HG03280 (cell line): ENCODE measurements at regions not wholly inside any gene's neighbourhood (a gene's known extent, or its start where the extent isn't known, plus 50 kb on each side); places are given as distances from the start of the nearest gene placed in this dataset.
A peak's percentile ranks its signal among the peaks of the same experiment; 100 is the strongest.

Experiments
- ATAC-seq: cut with Tn5 transposase; IDR thresholded peaks from one replicate; pipeline ENCODE4 v1.9.1; 2021; ENCODE audit warnings: mild to moderate bottlenecking, moderate library complexity; ENCODE audit not compliant: unreplicated experiment

GRCh38 chr18:10370716-10371115 is 83.7 kb upstream of the APCDD1 start:
- ATAC-seq = no peak

GRCh38 chr18:10371165-10371564 is 83.3 kb upstream of the APCDD1 start:
- ATAC-seq = no peak

- no peak for ATAC-seq
Observed at GRCh38 chr18:10374195-10374594, 80.2 kb upstream of the APCDD1 start.

GRCh38 chr18:10374636-10375293 is 79.7 kb upstream of the APCDD1 start:
- no peak for ATAC-seq

- no peak for ATAC-seq
Observed at GRCh38 chr18:10376731-10377130, 77.7 kb upstream of the APCDD1 start.

- ATAC-seq = no peak
Observed at GRCh38 chr18:10377956-10378355, 76.5 kb upstream of the APCDD1 start.

- no peak for ATAC-seq
Observed at GRCh38 chr18:10378688-10379420, 75.6 kb upstream of the APCDD1 start.

- ATAC-seq = no peak
Observed at GRCh38 chr18:10379522-10379921, 74.9 kb upstream of the APCDD1 start.

GRCh38 chr18:10381516-10381915 is 72.9 kb upstream of the APCDD1 start:
- no peak for ATAC-seq

- ATAC-seq = no peak
Observed at GRCh38 chr18:10381951-10382350, 72.5 kb upstream of the APCDD1 start.

- ATAC-seq = no peak
Observed at GRCh38 chr18:10386049-10386448, 68.4 kb upstream of the APCDD1 start.

- no peak for ATAC-seq
Observed at GRCh38 chr18:10386956-10387355, 67.5 kb upstream of the APCDD1 start.

GRCh38 chr18:10387399-10387798 is 67.0 kb upstream of the APCDD1 start:
- ATAC-seq = no peak

GRCh38 chr18:10388373-10388772 is 66.1 kb upstream of the APCDD1 start:
- no peak for ATAC-seq

- ATAC-seq = peak; percentile 58
Observed at GRCh38 chr18:10391506-10391905, 62.9 kb upstream of the APCDD1 start.

GRCh38 chr18:10397004-10397403 is 57.4 kb upstream of the APCDD1 start:
- ATAC-seq = no peak

GRCh38 chr18:10398571-10398970 is 55.9 kb upstream of the APCDD1 start:
- ATAC-seq = no peak

GRCh38 chr18:10399465-10399864 is 55.0 kb upstream of the APCDD1 start:
- no peak for ATAC-seq

GRCh38 chr18:10400534-10401307 is 53.7 kb upstream of the APCDD1 start:
- no peak for ATAC-seq

- ATAC-seq = no peak
Observed at GRCh38 chr18:10401521-10401920, 52.9 kb upstream of the APCDD1 start.

GRCh38 chr18:10401930-10402329 is 52.5 kb upstream of the APCDD1 start:
- no peak for ATAC-seq
